ENCODE measurements at regions not wholly inside any gene's neighbourhood (a gene's known extent, or its start where the extent isn't known, plus 50 kb on each side); places are given as distances from the start of the nearest gene placed in this dataset.

DNA sequence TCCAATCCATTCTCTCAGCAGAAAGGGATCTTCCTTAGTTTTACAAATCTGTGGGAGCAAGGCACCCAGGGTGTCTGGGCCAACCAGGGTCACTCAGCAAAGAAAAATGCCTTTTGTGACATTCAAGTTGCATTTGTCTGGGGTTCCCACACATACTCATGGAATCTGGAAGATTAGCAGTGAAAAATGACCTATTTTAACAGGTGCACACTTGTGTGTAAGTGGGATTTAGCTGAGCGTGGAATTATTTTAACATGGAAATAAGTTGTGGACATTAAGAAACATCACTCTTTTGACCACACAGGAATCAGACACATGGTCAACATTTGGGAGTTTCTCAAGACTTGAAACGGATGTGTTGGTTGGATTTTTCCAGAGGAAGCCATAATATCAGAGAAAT is 234.9 kb downstream of the OPA1 start:
- no peak for DNase-seq (ENCODE audit: low read depth in 2 of 2)

DNA sequence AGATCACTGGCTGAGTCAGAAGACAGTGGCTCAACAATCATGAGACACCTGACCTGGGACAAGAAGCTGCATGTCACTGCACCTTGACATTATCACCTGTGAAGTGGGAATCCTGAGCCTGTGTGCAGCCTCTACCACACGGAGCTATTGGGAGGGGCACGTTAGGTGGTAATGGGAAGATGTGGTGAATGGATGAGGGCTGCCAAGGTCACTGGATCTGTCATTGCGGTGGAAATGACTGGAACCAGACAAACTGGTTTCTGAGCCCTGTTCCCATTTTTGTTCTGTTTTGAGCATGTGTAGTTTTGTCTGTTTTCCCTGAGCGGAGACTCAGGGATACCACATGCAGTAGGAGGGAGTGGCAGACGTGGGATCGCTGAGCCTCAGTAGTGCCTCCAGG is 235.5 kb downstream of the OPA1 start:
- DNase-seq (ENCODE audit: low read depth in 2 of 2) = no peak

DNA sequence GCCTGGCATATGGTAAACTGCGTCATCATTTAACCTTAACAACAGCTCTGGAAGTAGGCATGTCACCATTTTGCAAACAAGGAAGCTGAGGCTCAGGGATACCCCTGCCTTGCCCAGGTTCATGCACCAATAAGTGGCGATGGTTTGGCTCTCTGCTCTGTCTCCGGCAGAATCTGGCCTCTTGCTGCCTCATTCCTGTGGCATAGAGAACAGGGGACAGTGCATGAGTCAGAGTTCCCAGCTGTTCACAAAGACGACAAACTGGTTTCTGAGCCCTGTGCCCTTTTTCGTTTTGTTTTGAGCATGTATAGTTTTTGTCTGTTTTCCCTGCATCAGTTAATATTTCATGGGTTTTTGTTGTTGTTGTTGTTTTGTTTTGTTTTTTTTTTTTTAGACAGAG is 236.8 kb downstream of the OPA1 start:
- DNase-seq (ENCODE audit: low read depth in 2 of 2) = no peak

DNA sequence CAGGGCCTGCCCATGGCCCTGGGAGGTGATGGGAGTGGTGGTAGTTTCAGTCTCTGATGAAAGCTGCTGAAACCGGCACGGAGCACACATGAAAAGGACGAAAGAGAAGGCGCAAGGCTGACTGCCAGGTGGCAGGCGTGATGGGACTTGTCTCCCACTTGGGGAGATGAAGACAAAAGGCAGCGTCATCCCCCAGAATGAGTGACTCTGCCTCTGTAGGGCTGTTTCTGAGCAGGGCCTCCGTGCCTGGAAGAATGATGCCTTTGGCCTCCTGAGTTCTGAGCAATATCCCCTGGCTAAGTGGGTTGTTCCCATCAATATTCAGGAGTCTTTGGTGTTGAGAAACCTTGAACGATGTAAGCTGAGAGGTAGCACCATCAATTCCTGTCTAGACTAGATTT is 237.8 kb downstream of the OPA1 start:
- no peak for DNase-seq (ENCODE audit: low read depth in 2 of 2)

DNA sequence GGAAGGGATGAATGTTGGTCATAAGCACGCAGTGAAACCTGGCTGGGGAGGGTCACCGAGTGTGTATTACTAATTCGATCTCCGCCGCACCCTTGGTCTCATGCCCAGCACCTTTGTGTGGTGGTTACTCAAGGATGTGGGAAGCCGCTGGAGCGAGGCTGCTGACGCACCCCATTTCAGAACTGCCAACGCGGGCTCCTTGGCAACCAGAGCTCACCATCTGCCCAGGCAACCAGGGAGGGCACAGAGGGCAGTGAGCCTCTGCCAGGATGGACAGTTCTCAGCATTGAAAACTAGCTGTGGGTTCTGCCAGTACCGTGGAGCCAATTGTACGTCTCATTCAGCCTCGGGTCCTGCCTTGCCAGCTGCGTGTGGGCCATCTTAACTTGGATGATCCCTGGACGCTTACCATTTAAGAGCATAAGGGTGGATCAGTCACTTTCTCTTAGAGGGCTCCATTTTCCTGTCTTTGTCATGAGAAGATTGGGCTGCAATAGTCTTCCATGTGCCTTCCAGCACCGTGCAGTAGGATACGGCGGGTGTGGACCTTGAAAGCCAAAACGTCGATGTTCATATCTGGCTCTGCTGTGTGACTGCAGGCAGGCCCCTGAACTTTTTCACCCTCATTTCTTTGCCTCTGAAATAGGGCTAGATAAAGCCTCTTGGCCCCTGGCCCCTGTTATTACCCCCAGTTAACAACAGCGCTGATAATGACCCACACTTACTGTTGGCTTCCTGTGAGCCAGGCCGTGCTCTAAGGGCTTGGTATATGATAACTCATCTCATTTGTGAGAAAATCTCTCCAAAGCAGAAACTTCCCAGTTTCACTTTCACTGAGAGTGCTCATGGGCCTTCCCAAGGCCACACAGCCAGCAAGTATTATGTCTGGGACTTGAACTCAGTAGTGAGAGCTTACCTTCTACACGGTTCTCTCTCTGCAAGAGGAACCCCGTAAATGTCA is 238.8 kb downstream of the OPA1 start:
- DNase-seq (ENCODE audit: low read depth in 2 of 2) = no peak

DNA sequence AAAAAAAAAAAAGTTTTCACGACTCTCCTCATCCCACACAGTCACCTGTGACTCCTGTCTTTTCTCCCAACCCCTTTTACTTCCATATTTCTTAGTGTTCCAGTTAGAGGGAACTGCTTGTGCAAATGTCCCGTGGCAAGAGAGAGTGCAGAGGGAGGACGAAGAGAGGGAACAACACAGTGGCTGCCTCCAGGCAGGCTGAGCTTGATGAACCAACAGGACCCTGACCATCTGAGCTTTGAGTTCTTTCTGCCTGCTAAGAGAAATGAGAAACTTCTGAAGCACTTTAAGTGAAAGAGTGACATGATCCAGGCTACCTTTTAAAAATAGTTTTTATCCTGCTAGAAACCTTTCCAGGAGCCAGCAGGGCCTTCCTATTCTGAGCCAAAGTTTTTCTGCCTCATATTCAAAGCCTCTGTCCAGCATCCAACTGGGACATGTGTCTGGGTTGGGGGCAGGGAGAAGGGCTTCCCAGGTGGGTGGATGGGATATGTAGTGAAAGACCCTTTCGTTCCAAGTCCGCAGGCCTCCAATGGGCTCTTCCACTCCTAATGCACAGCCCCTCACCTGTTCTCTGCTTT is 239.9 kb downstream of the OPA1 start:
- DNase-seq (ENCODE audit: low read depth in 2 of 2) = no peak

DNA sequence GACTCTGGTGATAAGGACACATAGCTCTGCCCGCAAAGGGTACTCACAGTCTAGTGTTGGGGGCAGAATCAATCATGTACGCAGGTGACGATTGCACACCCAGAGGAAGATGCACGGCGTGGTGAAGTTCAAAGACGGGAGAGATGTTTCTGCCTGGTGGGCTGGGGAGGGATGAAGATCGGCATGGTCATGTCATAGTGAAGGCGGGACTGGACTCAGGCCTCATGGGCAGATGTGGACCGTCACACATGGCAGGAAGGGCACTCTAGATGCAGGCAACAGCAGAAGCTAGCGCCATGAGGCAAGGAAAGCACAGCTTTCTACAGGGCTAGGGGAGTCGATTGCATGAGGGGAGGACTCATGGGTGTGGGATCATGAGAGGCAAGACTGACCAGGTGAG is 240.6 kb downstream of the OPA1 start:
- DNase-seq (ENCODE audit: low read depth in 2 of 2) = no peak

DNA sequence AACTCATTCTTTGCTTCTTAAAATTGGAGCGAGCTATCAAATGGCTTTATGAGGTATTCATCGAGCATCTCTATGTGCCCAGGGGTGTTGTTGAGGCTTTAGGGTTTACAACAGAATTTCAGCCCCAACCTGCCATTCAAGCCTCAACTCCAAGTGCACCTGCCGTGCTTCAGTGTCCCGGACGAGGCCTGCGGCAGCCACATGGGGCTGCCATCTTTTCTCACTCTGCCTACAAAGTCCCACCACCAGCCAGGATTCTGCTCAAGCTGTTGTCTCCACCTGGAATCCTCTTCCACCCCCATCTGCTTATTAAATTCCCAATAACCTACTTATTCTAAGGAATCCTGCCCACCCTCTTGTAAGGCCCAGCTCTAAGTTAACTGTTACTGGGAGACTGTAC is 242.4 kb downstream of the OPA1 start:
- DNase-seq (ENCODE audit: low read depth in 2 of 2) = no peak

DNA sequence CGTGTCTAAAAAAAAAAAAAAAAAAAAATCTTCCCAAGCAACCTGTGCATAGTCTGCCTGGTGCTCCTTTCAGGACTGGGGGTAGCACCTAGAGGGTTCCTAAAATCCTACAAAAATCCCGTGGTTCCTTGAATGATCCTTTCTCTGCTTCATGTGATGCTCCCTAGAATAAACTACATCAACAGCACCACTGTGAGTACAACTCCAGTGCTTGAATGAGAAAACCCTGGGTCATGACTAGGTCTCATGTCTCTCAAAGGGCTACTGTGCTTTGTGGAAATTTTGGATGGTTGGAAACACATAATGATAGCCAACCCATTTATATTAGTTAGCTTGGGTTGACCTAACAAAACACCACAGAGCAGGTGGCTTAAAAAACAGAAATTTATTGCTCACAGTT is 243.5 kb downstream of the OPA1 start:
- no peak for DNase-seq (ENCODE audit: low read depth in 2 of 2)

DNA sequence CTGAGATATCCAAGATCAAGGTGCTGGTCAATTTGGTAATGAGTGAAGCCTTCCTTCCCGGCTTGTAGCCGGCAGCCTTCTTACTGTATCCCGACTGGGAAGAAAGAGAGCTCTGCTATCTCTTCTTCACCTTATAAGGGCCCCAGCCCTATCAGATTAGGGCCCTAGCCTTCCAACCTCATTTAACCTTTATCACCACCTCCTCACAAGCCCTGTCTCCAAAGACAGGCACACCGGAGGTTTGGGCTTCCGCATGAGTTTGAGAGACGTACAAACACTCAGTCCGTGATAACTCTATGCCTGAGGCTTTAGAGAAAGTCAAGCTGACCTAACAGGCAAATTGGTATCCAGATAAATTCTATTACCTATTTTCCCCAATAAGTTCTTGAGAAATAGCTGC is 243.9 kb downstream of the OPA1 start:
- DNase-seq (ENCODE audit: low read depth in 2 of 2) = no peak

DNA sequence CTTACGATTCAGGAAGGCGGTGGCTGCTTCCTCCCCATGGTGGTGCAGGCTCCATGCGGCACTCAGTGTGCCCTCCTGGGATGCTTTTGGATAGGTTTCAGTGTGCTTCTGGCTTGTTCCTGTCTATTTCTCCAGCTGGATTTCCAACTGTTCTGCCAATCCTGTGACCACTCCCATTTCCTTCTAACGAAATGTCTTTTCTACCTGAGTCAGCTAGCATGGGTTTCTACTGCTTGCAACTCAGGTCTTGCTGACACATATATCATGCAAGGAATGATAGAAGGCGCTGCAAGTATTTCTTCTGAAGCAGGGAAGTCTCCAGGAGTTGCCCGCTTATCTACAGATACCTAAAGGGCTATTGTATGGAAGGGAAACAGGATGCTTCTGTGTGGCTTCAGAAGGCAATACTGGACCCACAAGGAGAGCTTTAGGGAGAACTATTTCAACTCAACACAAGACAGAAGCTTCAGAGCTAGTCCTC is 244.4 kb downstream of the OPA1 start:
- no peak for DNase-seq (ENCODE audit: low read depth in 2 of 2)

DNA sequence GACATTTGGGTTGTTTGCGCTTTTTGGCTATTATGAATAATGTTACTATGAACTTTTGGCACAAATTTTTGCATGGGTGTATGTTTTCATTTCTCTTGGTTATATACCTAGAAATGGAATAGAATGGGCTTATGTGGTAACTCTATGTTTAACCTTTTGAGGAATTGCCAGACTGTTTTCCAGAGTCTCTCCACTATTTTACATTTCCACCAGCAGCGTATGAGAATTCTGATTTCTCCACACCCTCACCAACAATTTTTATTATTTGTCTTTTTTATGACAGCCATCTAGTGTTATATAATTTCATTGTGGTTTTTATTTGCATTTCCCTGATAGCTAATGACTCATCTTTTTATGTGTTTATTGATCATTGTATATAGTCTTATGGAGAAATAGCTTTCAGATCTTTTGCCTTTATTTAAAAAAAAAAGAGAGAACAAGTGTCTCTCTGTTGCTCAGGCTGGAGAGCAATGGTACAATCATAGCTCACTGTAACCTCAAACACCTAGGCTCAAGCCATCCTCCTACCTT is 247.2 kb downstream of the OPA1 start:
- DNase-seq (ENCODE audit: low read depth in 2 of 2) = no peak

DNA sequence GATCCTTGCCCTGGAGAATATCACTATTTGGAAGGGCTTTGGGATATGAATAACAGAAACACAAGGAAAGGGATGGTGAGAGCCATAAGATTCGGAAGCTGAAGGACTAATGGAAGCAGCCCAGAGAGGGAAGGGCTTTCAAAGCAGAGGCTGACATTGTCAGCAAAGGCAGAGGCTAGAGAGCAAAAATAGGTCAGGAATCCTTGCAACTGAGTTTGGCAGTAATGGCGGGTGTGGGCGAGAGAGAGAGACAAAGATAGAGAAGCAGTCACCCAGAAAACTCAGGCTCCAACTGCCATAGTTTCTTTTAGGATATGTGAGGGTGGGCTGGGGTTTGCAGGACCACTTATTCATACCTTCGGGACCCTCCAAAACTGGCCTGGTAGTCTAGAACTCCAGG is 248.6 kb downstream of the OPA1 start:
- no peak for DNase-seq (ENCODE audit: low read depth in 2 of 2)

DNA sequence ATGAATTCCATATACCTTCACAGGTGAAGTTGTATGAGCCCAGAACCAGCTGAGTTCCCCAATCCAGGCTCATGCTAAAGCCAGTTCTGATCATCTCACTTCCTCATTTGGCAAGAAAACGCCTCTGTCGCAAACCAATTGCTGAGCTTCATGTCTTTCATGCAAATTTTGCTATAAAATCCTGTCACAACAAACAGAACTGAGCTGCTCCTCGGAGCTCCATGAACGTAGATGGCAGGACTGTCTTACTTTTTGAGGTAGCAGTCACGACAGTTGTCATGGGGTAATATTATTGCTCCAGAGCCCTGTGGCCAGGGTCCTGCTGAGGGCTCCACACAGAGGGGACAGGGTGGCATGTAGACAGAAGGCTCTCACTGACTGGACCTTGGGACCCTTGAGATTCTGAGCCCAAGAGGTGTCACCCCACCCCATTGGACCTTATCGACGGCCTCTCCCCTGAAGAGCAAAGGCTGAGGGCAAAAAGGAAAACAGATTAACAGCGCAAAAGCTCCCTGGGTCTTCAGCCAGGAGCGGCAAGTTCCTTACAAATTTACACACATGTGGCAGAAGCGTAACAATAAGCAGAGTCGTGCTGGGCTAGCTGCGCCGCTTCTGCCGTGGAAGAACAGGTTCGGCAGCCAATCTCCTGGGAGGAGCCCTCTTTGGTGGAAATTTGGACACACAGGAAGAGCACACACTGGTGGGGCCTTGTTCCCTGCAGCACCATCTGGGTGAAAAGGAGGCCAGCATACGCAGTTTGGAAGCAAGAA is 249.2 kb downstream of the OPA1 start:
- no peak for DNase-seq (ENCODE audit: low read depth in 2 of 2)

DNA sequence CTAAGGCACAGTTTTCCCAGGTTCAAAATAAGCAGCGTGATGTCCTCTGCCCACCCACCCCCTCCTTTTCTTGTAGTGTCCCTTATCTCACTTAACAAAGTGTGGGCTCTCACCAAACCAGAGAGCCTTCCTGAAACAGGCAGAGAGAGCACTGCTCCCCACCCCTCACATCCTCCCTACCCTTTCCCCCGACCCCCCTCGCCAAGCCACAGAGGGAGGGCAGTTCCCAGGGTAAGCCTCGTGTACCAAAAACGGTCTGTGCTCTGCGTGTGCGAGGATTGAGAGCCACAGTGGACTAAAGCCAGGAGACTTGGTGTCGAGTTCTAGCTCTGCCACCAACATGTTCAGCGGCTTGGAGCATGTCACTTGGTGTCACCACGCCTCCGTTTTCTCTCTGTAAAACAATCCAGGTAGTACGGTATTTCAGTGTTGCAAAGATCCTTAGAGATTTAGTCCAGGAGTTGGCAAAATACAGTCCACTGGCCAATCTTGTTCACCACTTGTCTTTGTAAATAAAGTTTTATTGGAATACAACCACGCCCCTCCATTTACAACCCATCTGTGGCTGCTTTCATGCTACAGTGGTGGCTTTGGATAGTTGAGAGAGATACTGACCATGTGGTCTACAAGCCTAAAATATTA is 249.9 kb downstream of the OPA1 start:
- DNase-seq (ENCODE audit: low read depth in 2 of 2) = no peak

DNA sequence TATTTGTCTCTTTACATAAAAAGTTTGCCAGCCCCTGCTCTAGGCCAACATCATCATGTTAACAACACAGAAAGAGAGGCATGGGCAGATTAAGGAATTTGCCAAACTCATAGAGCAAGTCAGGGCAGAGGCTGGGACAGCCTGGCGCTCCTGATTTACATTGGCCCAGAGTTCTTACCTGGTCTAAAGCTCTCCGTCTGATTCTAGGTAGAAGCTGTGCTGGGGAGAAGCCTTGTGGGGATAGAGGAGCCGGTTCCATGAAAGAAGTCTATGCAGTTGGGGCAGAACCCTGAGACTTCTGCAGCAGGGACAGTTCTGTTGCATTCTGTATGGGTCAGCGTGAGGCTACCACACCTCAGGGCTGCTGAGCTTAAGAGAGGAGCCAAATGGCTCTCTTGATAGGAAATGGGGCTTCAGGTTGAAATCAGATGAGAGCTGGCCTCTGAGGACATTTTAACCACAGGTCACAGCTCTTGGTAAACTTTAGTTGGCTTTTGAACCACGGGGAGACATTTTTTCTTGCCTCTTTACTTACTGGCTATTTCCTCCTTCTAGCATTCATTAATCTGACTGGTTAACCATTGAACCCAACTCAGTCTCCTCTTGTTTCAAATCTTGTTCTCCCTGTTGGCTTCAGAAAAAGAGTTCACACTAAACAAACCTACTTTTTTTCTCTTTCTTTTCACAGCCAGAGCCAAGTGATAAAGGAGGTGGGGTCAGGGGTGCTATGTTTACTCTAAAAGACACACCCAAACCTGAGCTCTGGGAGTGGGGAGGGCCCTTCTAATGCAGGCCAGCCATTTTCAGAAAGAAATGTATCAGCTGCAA is 250.7 kb downstream of the OPA1 start:
- DNase-seq (ENCODE audit: low read depth in 2 of 2) = no peak

DNA sequence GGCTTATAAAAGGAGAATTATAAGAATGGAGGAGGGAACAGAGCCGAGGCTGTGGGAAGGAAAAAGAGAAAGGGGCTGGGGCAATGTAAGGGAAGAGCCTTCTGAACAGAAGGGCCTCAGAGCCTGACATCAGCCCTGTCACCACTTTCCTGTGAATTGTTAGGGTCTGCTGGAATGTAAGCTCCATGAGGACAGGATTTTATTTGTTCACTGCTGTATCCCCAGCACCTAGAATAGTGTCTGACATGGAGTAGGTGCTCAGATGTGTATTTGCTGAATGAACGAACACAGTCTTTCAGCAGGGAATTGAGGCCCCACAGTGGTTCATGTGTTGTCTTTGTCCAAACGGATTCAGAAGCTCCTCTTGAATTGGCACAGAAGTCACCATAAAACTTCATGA is 251.5 kb downstream of the OPA1 start:
- DNase-seq (ENCODE audit: low read depth in 2 of 2) = no peak

DNA sequence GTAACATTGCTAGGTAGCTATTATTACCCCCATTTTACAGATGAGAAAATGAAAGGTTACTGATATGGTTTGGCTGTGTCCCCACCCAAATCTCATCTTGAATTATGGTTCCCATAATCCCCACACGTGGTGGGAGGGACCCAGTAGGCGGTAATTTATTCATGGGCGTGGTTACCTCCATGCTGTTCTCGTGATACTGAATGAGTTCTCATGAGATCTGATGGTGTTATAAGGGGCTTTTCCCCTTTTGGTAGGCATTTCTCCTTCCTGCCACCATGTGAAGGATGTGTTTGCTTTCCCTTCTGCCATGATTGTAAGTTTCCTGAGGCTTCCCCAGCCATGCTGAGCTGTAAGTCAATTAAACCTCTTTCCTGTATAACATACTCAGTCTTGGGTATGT is 252.1 kb downstream of the OPA1 start:
- no peak for DNase-seq (ENCODE audit: low read depth in 2 of 2)

DNA sequence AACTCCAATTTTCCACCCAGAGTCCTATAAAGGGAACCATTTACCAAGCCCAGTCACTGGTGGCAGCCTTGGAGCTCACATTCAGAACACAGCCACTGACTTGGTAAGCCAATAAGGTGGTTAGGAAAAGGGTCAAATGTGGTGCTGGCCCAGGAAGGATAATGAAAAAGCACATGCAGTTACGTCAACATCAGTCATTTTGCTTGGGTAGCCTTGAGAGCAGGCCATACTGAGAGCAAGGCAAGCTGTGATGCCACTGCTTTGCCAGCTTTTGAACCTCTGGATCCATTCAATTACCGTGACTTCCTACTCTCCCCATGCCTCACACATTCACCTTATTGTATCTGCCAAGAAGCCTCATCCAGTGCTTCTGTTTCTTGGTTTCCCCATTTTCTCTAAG is 253.6 kb downstream of the OPA1 start:
- no peak for DNase-seq (ENCODE audit: low read depth in 2 of 2)

DNA sequence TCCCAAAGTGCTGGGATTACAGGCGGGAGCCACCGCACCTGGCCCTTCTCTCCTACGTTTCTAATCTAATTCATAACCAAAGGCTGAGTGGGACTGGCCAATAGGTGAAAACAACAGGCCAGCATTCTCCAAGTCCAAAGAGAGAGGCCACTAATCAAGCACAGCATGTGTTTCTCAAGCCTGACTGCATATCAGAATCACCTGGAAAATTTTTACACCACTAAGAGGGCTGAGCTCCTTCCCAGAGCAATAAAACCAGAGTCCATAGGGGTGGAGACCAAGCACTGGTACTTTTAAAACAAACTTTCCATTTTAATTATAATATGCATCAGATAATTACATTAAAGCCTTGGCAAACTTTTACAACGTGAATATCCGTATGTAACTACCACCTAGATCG is 254.4 kb downstream of the OPA1 start:
- no peak for DNase-seq (ENCODE audit: low read depth in 2 of 2)

DNA sequence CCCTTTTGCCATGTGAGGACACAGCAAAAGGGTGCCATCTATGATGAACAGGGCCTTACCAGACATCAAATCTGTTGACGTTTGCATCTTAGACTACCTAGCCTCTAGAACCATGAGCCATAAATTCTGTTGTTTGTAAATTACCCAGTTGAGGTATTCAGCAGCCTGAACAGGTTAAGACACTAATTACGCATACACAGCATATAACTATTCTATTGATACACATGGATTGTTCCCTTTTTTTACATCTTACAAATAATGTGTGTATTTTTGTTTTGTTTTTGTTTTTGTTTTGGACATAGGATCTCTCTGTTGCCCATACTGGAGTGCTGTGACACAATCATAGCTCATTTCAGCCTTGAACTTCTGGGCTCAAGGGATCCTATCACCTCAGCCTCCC is 255.5 kb downstream of the OPA1 start:
- DNase-seq (ENCODE audit: low read depth in 2 of 2) = no peak
